Kidney (tissue), 13 donors: ENCODE measurements at regions not wholly inside any gene's neighbourhood (a gene's known extent, or its start where the extent isn't known, plus 50 kb on each side); places are given as distances from the start of the nearest gene placed in this dataset.
A peak's percentile ranks its signal among the peaks of the same experiment; 100 is the strongest.

ENCODE experiments used
- DNase-seq, 5 donors: peaks; one replicate each; pipeline ENCODE4 v3.0.0-alpha.2; 2013 to 2020
- FAIRE-seq: peaks from 2 replicates; lab custom pipeline; 2012; peaks lifted over from hg19 to GRCh38; lab: Jason Lieb, UNC
- H3K27ac ChIP-seq, 2 donors: one replicate each; pipeline ENCODE4 v1.7.0; 2013; ENCODE audit warnings: low read depth in 2 of 2, low read length in 2 of 2, inconsistent platforms in 1 of 2
- H3K27me3 ChIP-seq: one replicate; pipeline ENCODE4 v1.7.1; 2013; ENCODE audit warnings: low read length, inconsistent platforms; ENCODE audit not compliant: control insufficient read depth, insufficient read depth
- H3K36me3 ChIP-seq, 3 donors: one replicate each; pipeline versions ENCODE4 v1.7.0 to v1.7.1; 2013; ENCODE audit warnings: low read length in 3 of 3, control low read depth in 1 of 3, inconsistent platforms in 1 of 3; ENCODE audit not compliant: insufficient read depth in 3 of 3, control insufficient read depth in 2 of 3
- H3K4me1 ChIP-seq, 3 donors: one replicate each; pipeline versions ENCODE4 v1.7.0 to v1.7.1; 2013; ENCODE audit warnings: low read length in 3 of 3, inconsistent platforms in 1 of 3, low read depth in 1 of 3; ENCODE audit not compliant: control insufficient read depth in 2 of 3, insufficient read depth in 2 of 3
- H3K4me3 ChIP-seq, 3 donors: one replicate each; pipeline versions ENCODE4 v1.7.0 to v1.8.1; 2013; ENCODE audit warnings: low read length in 3 of 3, control low read depth in 1 of 3, inconsistent platforms in 1 of 3
- H3K9ac ChIP-seq, 3 donors: one replicate each; pipeline versions ENCODE4 v1.7.0 to v1.7.1; 2013; ENCODE audit warnings: low read length in 3 of 3, control low read depth in 1 of 3, inconsistent platforms in 1 of 3
- H3K9me3 ChIP-seq, 3 donors: one replicate each; pipeline versions ENCODE4 v1.7.0 to v1.7.1; 2013; ENCODE audit warnings: low read length in 3 of 3, control low read depth in 1 of 3, inconsistent platforms in 1 of 3; ENCODE audit not compliant: control insufficient read depth in 2 of 3, insufficient read depth in 1 of 3
- intact Hi-C: fragments of 100-400 bp; cut with DNase I; formaldehyde crosslinking; loops from one replicate; pipeline ENCODE4 v1.11.1; 2022
- TF ChIP-seq, protein P1 (sequence below): IDR thresholded peaks from 3 replicates; pipeline ENCODE4 v1.5.1; 2012; ENCODE audit warnings: mild to moderate bottlenecking, moderate library complexity, borderline replicate concordance; ENCODE audit not compliant: insufficient read depth; ENCODE audit errors: extremely low read depth
- donor health status: control.
- donor health status: control.
- donor health status: control.
- donor health status: control.
- donor health status: control.
- donor health status: DM: yes; HTN: yes; CAD: no.
- donor health status: Normal renal cell carcinoma (clear cell type).

DNA sequence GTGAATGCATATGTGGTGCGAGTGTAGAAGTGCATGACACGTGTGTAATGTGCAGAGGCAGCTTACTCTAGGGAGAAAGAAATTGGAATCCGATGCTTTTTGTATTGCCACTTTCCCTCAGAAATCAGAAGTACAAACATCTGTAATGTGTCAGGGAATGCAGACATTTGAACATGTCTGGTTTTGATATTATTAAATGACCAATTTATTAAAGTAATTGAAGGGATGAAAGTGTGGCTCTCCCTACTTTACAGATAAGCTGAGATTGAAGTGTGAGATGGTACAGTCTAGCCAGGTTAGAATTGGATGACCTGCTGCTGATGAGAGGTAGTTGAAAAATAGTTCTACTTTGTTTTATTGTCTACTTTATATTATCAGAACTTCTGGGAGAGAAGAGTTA is 74.5 kb upstream of the NT5C1B start:
- H3K4me3 ChIP-seq = no peak overlapping the region
- no peaks in the 10 kb centered on the region for H3K4me1 ChIP-seq
- intact Hi-C loops = no loop called here
- H3K9me3 ChIP-seq = no peaks in the 10 kb centered on the region
- DNase-seq (no peak), FAIRE-seq (no peak)
- H3K36me3 ChIP-seq = no peaks in the 10 kb centered on the region
- no peak overlapping the region for H3K9ac ChIP-seq
- no peaks in the 10 kb centered on the region for H3K27me3 ChIP-seq
- TF ChIP-seq, protein P1, sequence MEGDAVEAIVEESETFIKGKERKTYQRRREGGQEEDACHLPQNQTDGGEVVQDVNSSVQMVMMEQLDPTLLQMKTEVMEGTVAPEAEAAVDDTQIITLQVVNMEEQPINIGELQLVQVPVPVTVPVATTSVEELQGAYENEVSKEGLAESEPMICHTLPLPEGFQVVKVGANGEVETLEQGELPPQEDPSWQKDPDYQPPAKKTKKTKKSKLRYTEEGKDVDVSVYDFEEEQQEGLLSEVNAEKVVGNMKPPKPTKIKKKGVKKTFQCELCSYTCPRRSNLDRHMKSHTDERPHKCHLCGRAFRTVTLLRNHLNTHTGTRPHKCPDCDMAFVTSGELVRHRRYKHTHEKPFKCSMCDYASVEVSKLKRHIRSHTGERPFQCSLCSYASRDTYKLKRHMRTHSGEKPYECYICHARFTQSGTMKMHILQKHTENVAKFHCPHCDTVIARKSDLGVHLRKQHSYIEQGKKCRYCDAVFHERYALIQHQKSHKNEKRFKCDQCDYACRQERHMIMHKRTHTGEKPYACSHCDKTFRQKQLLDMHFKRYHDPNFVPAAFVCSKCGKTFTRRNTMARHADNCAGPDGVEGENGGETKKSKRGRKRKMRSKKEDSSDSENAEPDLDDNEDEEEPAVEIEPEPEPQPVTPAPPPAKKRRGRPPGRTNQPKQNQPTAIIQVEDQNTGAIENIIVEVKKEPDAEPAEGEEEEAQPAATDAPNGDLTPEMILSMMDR = no peak
- no peak overlapping the region for H3K27ac ChIP-seq

DNA sequence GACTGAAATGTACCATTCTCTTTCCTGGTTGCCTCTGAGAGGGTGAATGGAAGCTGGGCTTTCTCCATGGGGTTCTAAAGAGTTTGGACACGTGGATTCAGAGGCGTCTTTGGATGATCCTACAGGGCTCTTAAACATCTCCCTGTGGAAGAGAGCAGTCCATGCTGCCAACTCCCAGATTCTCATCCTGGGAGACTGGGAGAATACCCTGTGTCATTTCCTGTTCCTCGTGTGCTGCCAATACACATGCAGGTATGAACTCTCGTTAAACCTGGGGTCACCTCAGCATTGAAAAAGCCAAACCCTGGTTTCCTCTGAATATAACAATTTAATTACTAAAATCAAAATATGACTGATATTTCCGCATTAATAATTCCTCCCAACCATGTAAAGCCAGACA is 73.3 kb upstream of the NT5C1B start:
- no peaks in the 10 kb centered on the region for H3K36me3 ChIP-seq
- FAIRE-seq (no peak), DNase-seq (no peak)
- H3K4me3 ChIP-seq = no peak overlapping the region
- H3K9ac ChIP-seq = no peak overlapping the region
- TF ChIP-seq, protein P1 = no peak
- intact Hi-C loops = no loop called here
- H3K27me3 ChIP-seq = no peaks in the 10 kb centered on the region
- H3K27ac ChIP-seq = no peak overlapping the region
- H3K9me3 ChIP-seq = no peaks in the 10 kb centered on the region
- no peaks in the 10 kb centered on the region for H3K4me1 ChIP-seq

DNA sequence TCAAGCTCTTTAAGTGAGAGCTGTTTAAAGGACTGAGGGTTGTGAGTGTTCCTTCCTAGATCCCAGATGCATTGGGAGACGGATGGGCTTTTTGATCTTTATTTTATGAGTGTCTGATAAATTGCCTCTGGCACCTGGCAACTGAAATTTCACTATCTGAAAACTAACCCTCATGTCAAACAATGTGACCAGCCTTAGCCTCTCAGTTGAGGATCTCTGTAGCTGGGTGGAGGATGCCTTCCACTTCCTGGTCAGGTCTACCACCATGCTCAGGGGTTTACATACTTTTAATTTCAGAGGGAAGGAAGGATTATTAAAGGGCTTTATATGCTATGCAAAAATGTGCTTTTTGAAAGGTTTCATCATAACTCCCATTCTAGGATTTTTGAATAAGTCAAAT is 70.5 kb upstream of the NT5C1B start:
- Histone ChIP-seq H3K4me3 (no peak overlapping the region), H3K27ac (no peak overlapping the region), H3K9me3 (no peaks in the 10 kb centered on the region), H3K27me3 (no peaks in the 10 kb centered on the region), H3K36me3 (no peaks in the 10 kb centered on the region), H3K9ac (no peak overlapping the region), H3K4me1 (no peaks in the 10 kb centered on the region)
- no peak for FAIRE-seq
- DNase-seq = peak in 3 of 5 donors; percentile 27 to 66 (median 54)
- intact Hi-C loops = no loop called here
- TF ChIP-seq, protein P1 = no peak

DNA sequence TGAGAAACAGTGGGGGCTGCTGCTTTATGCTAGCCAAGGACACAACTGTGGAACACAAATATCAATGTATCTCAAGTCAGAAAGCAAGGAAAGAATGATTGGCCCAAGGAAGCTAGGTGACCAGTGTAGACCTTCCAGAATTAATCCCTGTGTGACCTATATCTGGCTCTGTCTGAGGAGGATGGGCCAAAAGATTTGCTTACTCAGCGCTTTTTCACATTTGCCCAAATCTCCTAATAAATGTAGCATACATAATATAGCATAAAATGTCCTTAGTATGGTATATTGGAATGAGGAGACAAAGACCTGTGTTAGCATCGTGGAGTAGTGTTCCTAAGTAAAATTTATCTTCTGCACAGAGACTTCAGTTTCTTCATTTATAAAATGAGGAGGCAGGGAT is 66.7 kb upstream of the NT5C1B start:
- Histone ChIP-seq H3K36me3 (no peaks in the 10 kb centered on the region), H3K9ac (no peak overlapping the region), H3K9me3 (no peaks in the 10 kb centered on the region), H3K4me1 (peaks cover 0 to 5% (median 0%) of the 10 kb centered on the region in 3 donors), H3K27ac (no peak overlapping the region), H3K4me3 (no peak overlapping the region), H3K27me3 (no peaks in the 10 kb centered on the region)
- DNase-seq (no peak), FAIRE-seq (no peak)
- intact Hi-C loops = no loop called here
- TF ChIP-seq, protein P1 = no peak
